Thyroid gland (tissue), 4 donors: ENCODE measurements at regions not wholly inside any gene's neighbourhood (a gene's known extent, or its start where the extent isn't known, plus 50 kb on each side); places are given as distances from the start of the nearest gene placed in this dataset.

Source experiments
- DNase-seq, 2 donors: peaks; one replicate each; pipeline ENCODE4 v3.0.0-alpha.2; 2019
- H3K27ac ChIP-seq, 3 donors: fragments of 200-600 bp; sonication (generic); 1 replicate in 2 of 3; 2 replicates in 1 of 3; pipeline ENCODE4 v1.5.1; 2016 to 2019; ENCODE audit warnings: mild to moderate bottlenecking in 1 of 3, moderate library complexity in 1 of 3
- H3K27me3 ChIP-seq: fragments of 200-600 bp; sonication (generic); one replicate; pipeline ENCODE4 v1.5.1; 2019
- H3K36me3 ChIP-seq, 2 donors: fragments of 200-600 bp; sonication (generic); one replicate each; pipeline ENCODE4 v1.5.1; 2016 to 2019
- H3K4me1 ChIP-seq, 2 donors: fragments of 200-600 bp; sonication (generic); one replicate each; pipeline ENCODE4 v1.5.1; 2017 to 2019
- H3K4me3 ChIP-seq, 3 donors: fragments of 200-600 bp; sonication (generic); replicated peaks in 1 of 3; 1 replicate in 2 of 3; 2 replicates in 1 of 3; pipeline ENCODE4 v1.5.1; 2016; ENCODE audit warnings: mild to moderate bottlenecking in 1 of 3
- H3K9me3 ChIP-seq: fragments of 200-600 bp; sonication (generic); one replicate; pipeline ENCODE4 v1.5.1; 2017
- CTCF ChIP-seq, 6 experiments: fragments of 200-600 bp in 3 of 6; fragments of 450-650 bp in 3 of 6; sonication (generic) in 3 of 6; IDR thresholded peaks; one replicate each; pipeline ENCODE4 v1.5.1; 2016 to 2019; ENCODE audit warnings: antibody characterized with exemption in 6 of 6, mild to moderate bottlenecking in 2 of 6, inconsistent platforms in 1 of 6, moderate library complexity in 1 of 6
- POLR2A ChIP-seq, 2 donors: fragments of 450-650 bp; IDR thresholded peaks; one replicate each; pipeline ENCODE4 v1.6.1; 2017; ENCODE audit warnings: antibody characterized with exemption in 2 of 2, mild to moderate bottlenecking in 2 of 2, moderate library complexity in 1 of 2
- WGBS, 2 donors: methylation state at CpG; one replicate each; pipeline ENCODE4 v1.1.5; 2017; 5-methylcytosine and 5-hydroxymethylcytosine counted together
- intact Hi-C: fragments of 100-400 bp; cut with DNase I; formaldehyde crosslinking; loops from one replicate; pipeline ENCODE4 v1.15.1; 2023

- peaks cover 0 to 4% of the 10 kb centered on the region in 2 donors for H3K4me1 ChIP-seq
- H3K27ac ChIP-seq: no peak overlapping the region
- no peak overlapping the region for H3K4me3 ChIP-seq
- TF ChIP-seq POLR2A (IDR thresholded peaks at IDR 0.05) (no peak), CTCF (IDR thresholded peaks at IDR 0.05) (no peak)
- H3K9me3 ChIP-seq: no peaks in the 10 kb centered on the region
- H3K27me3 ChIP-seq: no peaks in the 10 kb centered on the region
- H3K36me3 ChIP-seq: no peaks in the 10 kb centered on the region
- WGBS, 2 donors: 93 to 97% methylated on average over 9 of the region's 9 CpGs
- intact Hi-C loops: no loop called here
- DNase-seq: no peak
Observed at GRCh38 chr2:236947896-236948295, 137.8 kb upstream of the COPS8 start.

- Histone ChIP-seq H3K9me3 (no peaks in the 10 kb centered on the region), H3K4me1 (peaks cover 0 to 4% of the 10 kb centered on the region in 2 donors), H3K36me3 (no peaks in the 10 kb centered on the region), H3K27me3 (no peaks in the 10 kb centered on the region), H3K27ac (no peak overlapping the region), H3K4me3 (no peak overlapping the region)
- intact Hi-C loops: no loop called here
- WGBS, 2 donors: 80 to 84% methylated on average over 20 of the region's 20 CpGs
- no peak for DNase-seq
- no peak for TF ChIP-seq POLR2A (IDR thresholded peaks at IDR 0.05)
- TF ChIP-seq CTCF (IDR thresholded peaks at IDR 0.05): no peak
Observed at GRCh38 chr2:236949089-236949905, 136.4 kb upstream of the COPS8 start.

- intact Hi-C loops: no loop called here
- Histone ChIP-seq H3K4me3 (no peak overlapping the region), H3K27me3 (no peaks in the 10 kb centered on the region), H3K36me3 (no peaks in the 10 kb centered on the region), H3K4me1 (no peaks in the 10 kb centered on the region), H3K9me3 (no peaks in the 10 kb centered on the region), H3K27ac (no peak overlapping the region)
- WGBS, 2 donors: 92 to 98% methylated on average over 3 of the region's 3 CpGs
- TF ChIP-seq POLR2A (IDR thresholded peaks at IDR 0.05): no peak
- no peak for TF ChIP-seq CTCF (IDR thresholded peaks at IDR 0.05)
- no peak for DNase-seq
Observed at GRCh38 chr2:236951830-236952475, 133.7 kb upstream of the COPS8 start.

DNA sequence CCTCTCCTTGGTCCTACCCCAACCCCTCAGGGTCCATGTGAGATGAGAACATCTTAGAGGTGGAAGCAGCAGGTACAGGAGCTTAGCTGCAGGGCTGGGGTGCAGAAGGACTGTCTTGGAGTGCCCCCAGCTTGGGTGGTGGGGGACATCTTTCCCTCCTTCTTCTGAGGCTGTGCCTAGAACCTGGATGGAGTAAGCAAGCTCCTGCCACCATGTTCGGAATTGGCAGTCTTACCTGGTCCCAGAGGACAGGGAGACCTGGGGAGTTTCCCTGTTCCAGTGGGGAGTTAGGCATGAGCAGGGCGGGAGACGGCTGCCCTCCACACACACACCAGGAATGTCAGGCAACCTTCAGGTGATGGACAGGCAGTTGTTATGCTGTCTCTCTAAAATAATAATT lies 131.0 kb upstream of the COPS8 start:
- no peaks in the 10 kb centered on the region for H3K27me3 ChIP-seq
- TF ChIP-seq CTCF (IDR thresholded peaks at IDR 0.05) (no peak), POLR2A (IDR thresholded peaks at IDR 0.05) (no peak)
- H3K4me1 ChIP-seq: no peaks in the 10 kb centered on the region
- no peaks in the 10 kb centered on the region for H3K9me3 ChIP-seq
- 90 to 92% methylated on average over 3 of the region's 3 CpGs for WGBS, 2 donors
- intact Hi-C loops: no loop called here
- no peak overlapping the region for H3K27ac ChIP-seq
- no peak overlapping the region for H3K4me3 ChIP-seq
- H3K36me3 ChIP-seq: no peaks in the 10 kb centered on the region
- no peak for DNase-seq

- intact Hi-C loops: no loop called here
- Histone ChIP-seq H3K27me3 (no peaks in the 10 kb centered on the region), H3K27ac (no peak overlapping the region), H3K4me3 (no peak overlapping the region), H3K4me1 (peaks cover 0 to 5% of the 10 kb centered on the region in 2 donors), H3K36me3 (no peaks in the 10 kb centered on the region), H3K9me3 (no peaks in the 10 kb centered on the region)
- TF ChIP-seq CTCF (IDR thresholded peaks at IDR 0.05): no peak
- no peak for TF ChIP-seq POLR2A (IDR thresholded peaks at IDR 0.05)
- 75 to 77% methylated on average over 6 of the region's 6 CpGs for WGBS, 2 donors
- DNase-seq: no peak
Observed at GRCh38 chr2:236955521-236956030, 130.1 kb upstream of the COPS8 start.
